Keratinocyte (primary cell): ENCODE measurements at regions not wholly inside any gene's neighbourhood (a gene's known extent, or its start where the extent isn't known, plus 50 kb on each side); places are given as distances from the start of the nearest gene placed in this dataset.

Experiments
- DNase-seq: peaks from one replicate; pipeline ENCODE4 v3.0.0-alpha.2; 2011; ENCODE audit warnings: low read depth, missing footprints, low spot score
- FAIRE-seq: peaks from 2 replicates; lab custom pipeline; 2011; peaks lifted over from hg19 to GRCh38; lab: Jason Lieb, UNC
- H2AFZ ChIP-seq: 2 replicates; pipeline ENCODE4 v1.6.0; 2012; ENCODE audit warnings: low read length, control low read depth, inconsistent platforms; ENCODE audit not compliant: control insufficient read depth
- H3K27ac ChIP-seq: 2 replicates; pipeline ENCODE4 v1.5.1; 2011; ENCODE audit warnings: low read length; ENCODE audit not compliant: control insufficient read depth, insufficient read depth
- H3K27me3 ChIP-seq: 3 replicates; pipeline ENCODE4 v1.6.0; 2011; ENCODE audit warnings: low read length; ENCODE audit not compliant: control insufficient read depth, insufficient read depth; ENCODE audit errors: extremely low read depth
- H3K36me3 ChIP-seq, 2 experiments: 2 replicates in 1 of 2; 3 replicates in 1 of 2; pipeline ENCODE4 v1.5.1; 2011; ENCODE audit warnings: low read length in 2 of 2, mild to moderate bottlenecking in 1 of 2; ENCODE audit not compliant: control insufficient read depth in 2 of 2, insufficient read depth in 2 of 2; ENCODE audit errors: extremely low read depth in 1 of 2
- H3K4me1 ChIP-seq: 3 replicates; pipeline ENCODE4 v1.5.1; 2011; ENCODE audit warnings: low read length; ENCODE audit not compliant: control insufficient read depth, insufficient read depth; ENCODE audit errors: extremely low read depth
- H3K4me2 ChIP-seq: 3 replicates; pipeline ENCODE4 v1.6.0; 2011; ENCODE audit warnings: low read depth, low read length; ENCODE audit not compliant: control insufficient read depth, insufficient read depth; ENCODE audit errors: extremely low read depth
- H3K4me3 ChIP-seq, 3 experiments: fragments of 200-600 bp in 1 of 3; sonication (generic) in 1 of 3; 2 replicates in 2 of 3; 3 replicates in 1 of 3; pipeline ENCODE4 v1.5.1; 2011 to 2016; ENCODE audit warnings: low read length in 3 of 3, mild to moderate bottlenecking in 3 of 3, control low read depth in 2 of 3, inconsistent platforms in 1 of 3, low read depth in 1 of 3, mixed read lengths in 1 of 3, mixed run types in 1 of 3, moderate library complexity in 1 of 3; ENCODE audit not compliant: control insufficient read depth in 2 of 3, insufficient read depth in 2 of 3; ENCODE audit errors: extremely low read depth in 1 of 3
- H3K79me2 ChIP-seq: 2 replicates; pipeline ENCODE4 v1.6.0; 2012; ENCODE audit warnings: low read length; ENCODE audit not compliant: control insufficient read depth, insufficient read depth
- H3K9ac ChIP-seq: 3 replicates; pipeline ENCODE4 v1.6.0; 2011; ENCODE audit warnings: low read length; ENCODE audit not compliant: control insufficient read depth, insufficient read depth; ENCODE audit errors: extremely low read depth
- H3K9me1 ChIP-seq: 3 replicates; pipeline ENCODE4 v1.6.0; 2011; ENCODE audit warnings: low read length; ENCODE audit not compliant: control insufficient read depth, insufficient read depth; ENCODE audit errors: extremely low read depth
- H3K9me3 ChIP-seq: 2 replicates; pipeline ENCODE4 v1.5.1; 2012; ENCODE audit warnings: low read depth, low read length; ENCODE audit not compliant: control insufficient read depth
- H4K20me1 ChIP-seq: 3 replicates; pipeline ENCODE4 v1.6.0; 2011; ENCODE audit warnings: low read length; ENCODE audit not compliant: control insufficient read depth, insufficient read depth; ENCODE audit errors: extremely low read depth
- EZH2 ChIP-seq: IDR thresholded peaks from one replicate; pipeline ENCODE4 v1.6.1; 2012; ENCODE audit warnings: inconsistent platforms, mild to moderate bottlenecking, low read length, moderate library complexity
- dilution Hi-C: fragments of 300-500 bp; cut with MboI; formaldehyde crosslinking; loops from one replicate; pipeline ENCODE4 v1.7.0; 2020; ENCODE audit warnings: low sequenced_read_pairs; ENCODE audit not compliant: extremely low pct_ligation_motif_present
- TF ChIP-seq, protein P1 (sequence below), 3 experiments: IDR thresholded peaks in 1 of 3; conservative IDR thresholded peaks in 1 of 3; optimal IDR thresholded peaks in 1 of 3; 2 replicates in 2 of 3; 3 replicates in 1 of 3; pipeline versions ENCODE3 to v1.5.1; 2011; ENCODE audit warnings: low read length in 3 of 3, mild to moderate bottlenecking in 3 of 3, moderate library complexity in 2 of 3, control low read depth in 1 of 3, inconsistent platforms in 1 of 3; ENCODE audit not compliant: insufficient read depth in 2 of 3; ENCODE audit errors: extremely low read depth in 1 of 3

DNA sequence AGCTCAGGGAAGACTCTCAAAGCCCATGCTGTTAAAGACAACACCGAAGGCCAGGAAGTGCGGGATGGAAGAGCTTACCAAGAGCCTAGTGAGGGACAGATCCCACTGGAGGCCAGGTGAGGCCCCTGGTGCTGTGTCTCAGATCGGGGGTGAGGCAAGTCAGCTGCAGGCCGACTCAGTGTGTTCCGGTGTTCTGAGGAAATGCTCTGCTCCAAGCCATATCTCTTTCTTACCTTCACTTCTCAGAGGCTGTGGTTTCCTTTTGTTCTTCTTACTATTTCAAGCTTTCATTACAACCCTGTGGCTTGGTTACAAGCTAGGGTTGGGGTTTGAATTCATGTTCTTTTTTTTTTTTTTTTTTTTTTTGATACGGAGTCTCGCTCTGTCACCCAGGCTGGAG is 114.3 kb upstream of the ZFP64 start:
- no peaks in the 10 kb centered on the region for H3K36me3 ChIP-seq
- dilution Hi-C loops: no loop called here
- H3K9me1 ChIP-seq: no peaks in the 10 kb centered on the region
- FAIRE-seq: no peak
- H3K9ac ChIP-seq: no peak overlapping the region
- H3K79me2 ChIP-seq: no peaks in the 10 kb centered on the region
- no peaks in the 10 kb centered on the region for H4K20me1 ChIP-seq
- no peak overlapping the region for H2AFZ ChIP-seq
- H3K4me3 ChIP-seq: no peak overlapping the region
- TF ChIP-seq EZH2: no peak
- TF ChIP-seq, protein P1, sequence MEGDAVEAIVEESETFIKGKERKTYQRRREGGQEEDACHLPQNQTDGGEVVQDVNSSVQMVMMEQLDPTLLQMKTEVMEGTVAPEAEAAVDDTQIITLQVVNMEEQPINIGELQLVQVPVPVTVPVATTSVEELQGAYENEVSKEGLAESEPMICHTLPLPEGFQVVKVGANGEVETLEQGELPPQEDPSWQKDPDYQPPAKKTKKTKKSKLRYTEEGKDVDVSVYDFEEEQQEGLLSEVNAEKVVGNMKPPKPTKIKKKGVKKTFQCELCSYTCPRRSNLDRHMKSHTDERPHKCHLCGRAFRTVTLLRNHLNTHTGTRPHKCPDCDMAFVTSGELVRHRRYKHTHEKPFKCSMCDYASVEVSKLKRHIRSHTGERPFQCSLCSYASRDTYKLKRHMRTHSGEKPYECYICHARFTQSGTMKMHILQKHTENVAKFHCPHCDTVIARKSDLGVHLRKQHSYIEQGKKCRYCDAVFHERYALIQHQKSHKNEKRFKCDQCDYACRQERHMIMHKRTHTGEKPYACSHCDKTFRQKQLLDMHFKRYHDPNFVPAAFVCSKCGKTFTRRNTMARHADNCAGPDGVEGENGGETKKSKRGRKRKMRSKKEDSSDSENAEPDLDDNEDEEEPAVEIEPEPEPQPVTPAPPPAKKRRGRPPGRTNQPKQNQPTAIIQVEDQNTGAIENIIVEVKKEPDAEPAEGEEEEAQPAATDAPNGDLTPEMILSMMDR (optimal IDR thresholded peaks at IDR 0.05 in 1 of 3, IDR thresholded peaks at IDR 0.05 in 1 of 3, conservative IDR thresholded peaks at IDR 0.05 in 1 of 3; ENCODE audit: extremely low read depth in 1 of 3, insufficient read depth in 2 of 3, low read length in 3 of 3): no peak
- H3K9me3 ChIP-seq: no peaks in the 10 kb centered on the region
- H3K27me3 ChIP-seq: no peaks in the 10 kb centered on the region
- no peak overlapping the region for H3K4me2 ChIP-seq
- no peaks in the 10 kb centered on the region for H3K4me1 ChIP-seq
- H3K27ac ChIP-seq: no peak overlapping the region
- no peak for DNase-seq

GRCh38 chr20:52305024-52305645 is 113.6 kb upstream of the ZFP64 start:
- no peak overlapping the region for H3K9ac ChIP-seq
- DNase-seq: no peak
- H4K20me1 ChIP-seq: no peaks in the 10 kb centered on the region
- no peak overlapping the region for H3K4me3 ChIP-seq
- no peaks in the 10 kb centered on the region for H3K4me1 ChIP-seq
- H3K36me3 ChIP-seq: no peaks in the 10 kb centered on the region
- H3K9me1 ChIP-seq: no peaks in the 10 kb centered on the region
- H2AFZ ChIP-seq: no peak overlapping the region
- no peak for TF ChIP-seq EZH2
- TF ChIP-seq, protein P1 (optimal IDR thresholded peaks at IDR 0.05 in 1 of 3, IDR thresholded peaks at IDR 0.05 in 1 of 3, conservative IDR thresholded peaks at IDR 0.05 in 1 of 3; ENCODE audit: extremely low read depth in 1 of 3, insufficient read depth in 2 of 3, low read length in 3 of 3): no peak
- no peaks in the 10 kb centered on the region for H3K79me2 ChIP-seq
- no peaks in the 10 kb centered on the region for H3K27me3 ChIP-seq
- no peak for FAIRE-seq
- no peak overlapping the region for H3K27ac ChIP-seq
- no peaks in the 10 kb centered on the region for H3K9me3 ChIP-seq
- dilution Hi-C loops: no loop called here
- no peak overlapping the region for H3K4me2 ChIP-seq
